GM12873 (cell line): ENCODE measurements at regions not wholly inside any gene's neighbourhood (a gene's known extent, or its start where the extent isn't known, plus 50 kb on each side); places are given as distances from the start of the nearest gene placed in this dataset.

Source experiments
- TF ChIP-seq, protein P1 (sequence below): IDR thresholded peaks from 2 replicates; pipeline ENCODE4 v1.5.1; 2012; ENCODE audit warnings: low read depth, mild to moderate bottlenecking, moderate library complexity, low read length, control low read depth; ENCODE audit not compliant: insufficient read depth; ENCODE audit errors: missing control alignments

- TF ChIP-seq, protein P1, sequence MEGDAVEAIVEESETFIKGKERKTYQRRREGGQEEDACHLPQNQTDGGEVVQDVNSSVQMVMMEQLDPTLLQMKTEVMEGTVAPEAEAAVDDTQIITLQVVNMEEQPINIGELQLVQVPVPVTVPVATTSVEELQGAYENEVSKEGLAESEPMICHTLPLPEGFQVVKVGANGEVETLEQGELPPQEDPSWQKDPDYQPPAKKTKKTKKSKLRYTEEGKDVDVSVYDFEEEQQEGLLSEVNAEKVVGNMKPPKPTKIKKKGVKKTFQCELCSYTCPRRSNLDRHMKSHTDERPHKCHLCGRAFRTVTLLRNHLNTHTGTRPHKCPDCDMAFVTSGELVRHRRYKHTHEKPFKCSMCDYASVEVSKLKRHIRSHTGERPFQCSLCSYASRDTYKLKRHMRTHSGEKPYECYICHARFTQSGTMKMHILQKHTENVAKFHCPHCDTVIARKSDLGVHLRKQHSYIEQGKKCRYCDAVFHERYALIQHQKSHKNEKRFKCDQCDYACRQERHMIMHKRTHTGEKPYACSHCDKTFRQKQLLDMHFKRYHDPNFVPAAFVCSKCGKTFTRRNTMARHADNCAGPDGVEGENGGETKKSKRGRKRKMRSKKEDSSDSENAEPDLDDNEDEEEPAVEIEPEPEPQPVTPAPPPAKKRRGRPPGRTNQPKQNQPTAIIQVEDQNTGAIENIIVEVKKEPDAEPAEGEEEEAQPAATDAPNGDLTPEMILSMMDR, result no peak
Measured at GRCh38 chr5:144950996-144951395, 780.3 kb downstream of the KCTD16 start.

- TF ChIP-seq, protein P1, result no peak
Measured at GRCh38 chr5:144947023-144947422, 776.4 kb downstream of the KCTD16 start.

- TF ChIP-seq, protein P1, result no peak
Measured at GRCh38 chr5:144945503-144945902, 774.8 kb downstream of the KCTD16 start.

- TF ChIP-seq, protein P1, result no peak
Measured at GRCh38 chr5:144944936-144945335, 774.3 kb downstream of the KCTD16 start.

- TF ChIP-seq, protein P1, result no peak
Measured at GRCh38 chr5:144941004-144941403, 770.3 kb downstream of the KCTD16 start.

DNA sequence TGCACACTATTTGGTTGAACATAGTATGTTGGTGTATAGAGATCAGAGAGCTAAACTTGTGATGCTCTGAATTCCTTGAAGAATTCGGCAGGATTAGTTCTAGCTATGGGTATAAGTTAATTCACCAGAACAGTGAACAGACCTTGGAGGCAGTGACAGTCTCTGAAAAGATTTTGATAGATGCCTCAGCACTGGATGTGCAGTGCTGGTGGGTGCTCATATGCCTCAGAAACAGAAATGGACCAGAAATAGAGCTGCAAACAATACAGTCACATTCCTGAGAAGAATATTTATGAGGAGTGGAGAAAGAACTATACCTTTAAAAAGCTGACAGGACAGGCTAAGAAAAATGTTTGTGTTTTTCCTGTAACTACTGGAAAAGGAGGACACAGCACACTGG lies 747.7 kb downstream of the KCTD16 start:
- TF ChIP-seq, protein P1, result no peak

- TF ChIP-seq, protein P1, result no peak
Measured at GRCh38 chr5:144915452-144915851, 744.8 kb downstream of the KCTD16 start.
